NB4 (cell line): ENCODE measurements at regions not wholly inside any gene's neighbourhood (a gene's known extent, or its start where the extent isn't known, plus 50 kb on each side); places are given as distances from the start of the nearest gene placed in this dataset.
A peak's percentile ranks its signal among the peaks of the same experiment; 100 is the strongest.

Experiments used
- DNase-seq: peaks from one replicate; pipeline ENCODE4 v3.0.0; 2010; ENCODE audit warnings: low read depth
- H3K4me3 ChIP-seq: one replicate; pipeline ENCODE4 v1.5.1; 2011; ENCODE audit warnings: mild to moderate bottlenecking, low read depth, low read length, moderate library complexity
- CTCF ChIP-seq: IDR thresholded peaks from one replicate; pipeline ENCODE4 v1.5.1; 2012; ENCODE audit warnings: low read depth, low read length
- MAX ChIP-seq: IDR thresholded peaks from 2 replicates; pipeline ENCODE4 v1.6.1; 2011; ENCODE audit warnings: low read depth, low read length
- MYC ChIP-seq: IDR thresholded peaks from 2 replicates; pipeline ENCODE4 v1.6.1; 2011; ENCODE audit warnings: low read depth, low read length
- POLR2A ChIP-seq: IDR thresholded peaks from 2 replicates; pipeline ENCODE4 v1.6.1; 2011; ENCODE audit warnings: mild to moderate bottlenecking; ENCODE audit not compliant: insufficient read length; ENCODE audit errors: extremely low read depth

GRCh38 chr11:11149671-11150459 is 203.2 kb downstream of the CSNK2A3 start:
- TF ChIP-seq POLR2A (no peak), CTCF (no peak), MYC (no peak), MAX (0 out of 2 replicates have a peak, but pooled peaks have one; percentile 14)
- DNase-seq, result peak; percentile 64
- no peak overlapping the region for H3K4me3 ChIP-seq

GRCh38 chr11:11148596-11148995 is 204.5 kb downstream of the CSNK2A3 start:
- no peak for TF ChIP-seq MAX
- TF ChIP-seq POLR2A, result no peak
- no peak for TF ChIP-seq CTCF
- TF ChIP-seq MYC, result no peak

GRCh38 chr11:11148104-11148509 is 204.9 kb downstream of the CSNK2A3 start:
- TF ChIP-seq MYC, result no peak
- TF ChIP-seq CTCF, result peak; percentile 34
- peak; percentile 26 for DNase-seq
- H3K4me3 ChIP-seq, result no peak overlapping the region

More at GRCh38 chr11:11148596-11148995, 204.5 kb downstream of the CSNK2A3 start:
- H3K4me3 ChIP-seq, result no peak overlapping the region
- no peak for DNase-seq

- no peak for TF ChIP-seq MAX
- no peak for TF ChIP-seq CTCF
- no peak for TF ChIP-seq POLR2A
- TF ChIP-seq MYC, result no peak
- DNase-seq, result no peak
These were observed 206.2 kb downstream of the CSNK2A3 start for GRCh38 chr11:11146830-11147229.

GRCh38 chr11:11143849-11144248 is 209.2 kb downstream of the CSNK2A3 start:
- H3K4me3 ChIP-seq, result no peak overlapping the region
- no peak for DNase-seq
- no peak for TF ChIP-seq MYC
- no peak for TF ChIP-seq POLR2A
- no peak for TF ChIP-seq CTCF
- TF ChIP-seq MAX, result no peak

More at GRCh38 chr11:11146830-11147229, 206.2 kb downstream of the CSNK2A3 start:
- H3K4me3 ChIP-seq, result no peak overlapping the region
